ENCODE measurements at regions not wholly inside any gene's neighbourhood (a gene's known extent, or its start where the extent isn't known, plus 50 kb on each side); places are given as distances from the start of the nearest gene placed in this dataset.

DNA sequence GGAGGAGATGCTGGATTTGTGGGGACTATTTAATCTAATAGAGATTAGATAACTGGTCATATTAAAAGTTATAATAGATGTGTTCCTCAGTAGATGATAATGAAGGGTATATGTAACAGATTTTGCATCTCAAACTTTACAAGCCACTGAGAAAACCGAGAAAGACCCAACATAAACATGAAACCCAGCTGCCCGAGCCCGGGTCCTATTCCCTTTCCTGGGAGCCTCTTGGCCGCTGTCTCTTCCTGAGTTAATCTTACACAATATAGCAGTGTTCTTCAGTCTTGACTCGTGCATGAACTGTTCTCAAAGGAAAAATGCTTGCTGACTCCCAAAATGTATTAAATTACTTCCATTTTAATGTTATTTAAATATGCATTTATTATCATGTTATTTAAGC lies 94.5 kb downstream of the COPS8 start (continued):
- TF ChIP-seq, protein P1, sequence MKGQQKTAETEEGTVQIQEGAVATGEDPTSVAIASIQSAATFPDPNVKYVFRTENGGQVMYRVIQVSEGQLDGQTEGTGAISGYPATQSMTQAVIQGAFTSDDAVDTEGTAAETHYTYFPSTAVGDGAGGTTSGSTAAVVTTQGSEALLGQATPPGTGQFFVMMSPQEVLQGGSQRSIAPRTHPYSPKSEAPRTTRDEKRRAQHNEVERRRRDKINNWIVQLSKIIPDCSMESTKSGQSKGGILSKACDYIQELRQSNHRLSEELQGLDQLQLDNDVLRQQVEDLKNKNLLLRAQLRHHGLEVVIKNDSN (IDR thresholded peaks at IDR 0.05; ENCODE audit: borderline replicate concordance, low read depth), result no peak
- TF ChIP-seq CHD2 (IDR thresholded peaks at IDR 0.05; ENCODE audit: low read length, partially characterized antibody) (no peak), SIN3A (IDR thresholded peaks at IDR 0.05; ENCODE audit: borderline replicate concordance, low read depth, low read length) (no peak), NRF1 (IDR thresholded peaks at IDR 0.05; ENCODE audit: low read depth, low read length) (no peak), TEAD4 (IDR thresholded peaks at IDR 0.05; ENCODE audit: borderline replicate concordance, insufficient read depth) (no peak), RCOR1 (IDR thresholded peaks at IDR 0.05; ENCODE audit: low read length) (no peak)

DNA sequence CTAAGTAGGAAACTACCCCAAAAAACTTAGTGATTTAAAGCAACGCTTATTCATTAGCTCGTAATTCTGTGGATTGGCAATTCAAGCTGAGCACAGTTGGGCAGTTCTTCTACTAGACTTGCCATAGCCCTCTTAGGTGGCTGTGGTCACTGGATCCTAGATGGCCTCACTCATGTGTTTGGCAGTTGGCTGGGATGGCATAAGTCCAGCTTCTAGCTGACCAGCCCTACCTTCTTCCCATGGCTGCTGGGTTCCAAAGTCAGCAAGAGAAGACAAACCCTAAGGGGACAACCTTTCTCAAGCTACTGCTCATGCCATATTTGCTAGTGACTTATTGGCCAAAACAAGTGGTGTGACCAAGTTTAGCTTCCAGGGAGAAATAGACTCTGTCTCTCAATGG lies 95.3 kb downstream of the COPS8 start:
- H3K36me3 ChIP-seq (replicated peaks in 1 of 2; ENCODE audit: control insufficient read depth in 1 of 2, insufficient read depth in 2 of 2, low read length in 1 of 2), result no peaks in the 10 kb centered on the region
- H2AFZ ChIP-seq (ENCODE audit: low read depth), result no peak overlapping the region
- DNase-seq, result no peak
- peak overlapping the region in 1 of 2 experiments; percentile 87; a peak in 2 of 4 replicates for H3K27ac ChIP-seq (ENCODE audit: low read depth in 2 of 2, low read length in 1 of 2)
- H3K4me1 ChIP-seq (ENCODE audit: control insufficient read depth in 1 of 2, insufficient read depth in 2 of 2, low read depth in 1 of 2, low read length in 1 of 2), result 0 out of 4 replicates have a peak, but pooled peaks cover 0 to 2% of the 10 kb centered on the region in 2 experiments
- no peak overlapping the region for H3K4me3 ChIP-seq (ENCODE audit: low read depth in 2 of 2, low read length in 1 of 2)
- no peaks in the 10 kb centered on the region for H3K27me3 ChIP-seq (ENCODE audit: insufficient read depth)
- H3F3A ChIP-seq (replicated peaks; ENCODE audit: insufficient read depth), result no peaks in the 10 kb centered on the region
- CTCF ChIA-PET, result interaction anchor here (1.1 to 1.3 kb wide), 2 partner anchors 9 to 391 kb away, joined by 3 read pairs; no protein-coding TSS in a partner anchor
- POLR2A ChIA-PET, result no interaction called here
- H4K20me1 ChIP-seq (ENCODE audit: insufficient read depth), result no peaks in the 10 kb centered on the region
- no peaks in the 10 kb centered on the region for H3K9me3 ChIP-seq
- no peaks in the 10 kb centered on the region for H3K79me2 ChIP-seq (ENCODE audit: insufficient read depth)
- no peaks in the 10 kb centered on the region for H3K9me2 ChIP-seq
- H3K9ac ChIP-seq, result no peak overlapping the region
- 100% methylated on average over 2 of the region's 2 CpGs for WGBS (ENCODE audit: low lambda C conversion rate)
- no peak overlapping the region for H3K4me2 ChIP-seq
- TF ChIP-seq, protein P2, sequence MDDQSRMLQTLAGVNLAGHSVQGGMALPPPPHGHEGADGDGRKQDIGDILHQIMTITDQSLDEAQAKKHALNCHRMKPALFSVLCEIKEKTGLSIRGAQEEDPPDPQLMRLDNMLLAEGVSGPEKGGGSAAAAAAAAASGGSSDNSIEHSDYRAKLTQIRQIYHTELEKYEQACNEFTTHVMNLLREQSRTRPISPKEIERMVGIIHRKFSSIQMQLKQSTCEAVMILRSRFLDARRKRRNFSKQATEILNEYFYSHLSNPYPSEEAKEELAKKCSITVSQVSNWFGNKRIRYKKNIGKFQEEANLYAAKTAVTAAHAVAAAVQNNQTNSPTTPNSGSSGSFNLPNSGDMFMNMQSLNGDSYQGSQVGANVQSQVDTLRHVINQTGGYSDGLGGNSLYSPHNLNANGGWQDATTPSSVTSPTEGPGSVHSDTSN (IDR thresholded peaks at IDR 0.05), result no peak
- no peak for TF ChIP-seq SIN3A (IDR thresholded peaks at IDR 0.05; ENCODE audit: borderline replicate concordance, low read depth, low read length)
- TF ChIP-seq EP300 (IDR thresholded peaks at IDR 0.05; ENCODE audit: borderline replicate concordance in 1 of 2, low read depth in 1 of 2, low read length in 1 of 2), result no peak
- TF ChIP-seq, protein P3, sequence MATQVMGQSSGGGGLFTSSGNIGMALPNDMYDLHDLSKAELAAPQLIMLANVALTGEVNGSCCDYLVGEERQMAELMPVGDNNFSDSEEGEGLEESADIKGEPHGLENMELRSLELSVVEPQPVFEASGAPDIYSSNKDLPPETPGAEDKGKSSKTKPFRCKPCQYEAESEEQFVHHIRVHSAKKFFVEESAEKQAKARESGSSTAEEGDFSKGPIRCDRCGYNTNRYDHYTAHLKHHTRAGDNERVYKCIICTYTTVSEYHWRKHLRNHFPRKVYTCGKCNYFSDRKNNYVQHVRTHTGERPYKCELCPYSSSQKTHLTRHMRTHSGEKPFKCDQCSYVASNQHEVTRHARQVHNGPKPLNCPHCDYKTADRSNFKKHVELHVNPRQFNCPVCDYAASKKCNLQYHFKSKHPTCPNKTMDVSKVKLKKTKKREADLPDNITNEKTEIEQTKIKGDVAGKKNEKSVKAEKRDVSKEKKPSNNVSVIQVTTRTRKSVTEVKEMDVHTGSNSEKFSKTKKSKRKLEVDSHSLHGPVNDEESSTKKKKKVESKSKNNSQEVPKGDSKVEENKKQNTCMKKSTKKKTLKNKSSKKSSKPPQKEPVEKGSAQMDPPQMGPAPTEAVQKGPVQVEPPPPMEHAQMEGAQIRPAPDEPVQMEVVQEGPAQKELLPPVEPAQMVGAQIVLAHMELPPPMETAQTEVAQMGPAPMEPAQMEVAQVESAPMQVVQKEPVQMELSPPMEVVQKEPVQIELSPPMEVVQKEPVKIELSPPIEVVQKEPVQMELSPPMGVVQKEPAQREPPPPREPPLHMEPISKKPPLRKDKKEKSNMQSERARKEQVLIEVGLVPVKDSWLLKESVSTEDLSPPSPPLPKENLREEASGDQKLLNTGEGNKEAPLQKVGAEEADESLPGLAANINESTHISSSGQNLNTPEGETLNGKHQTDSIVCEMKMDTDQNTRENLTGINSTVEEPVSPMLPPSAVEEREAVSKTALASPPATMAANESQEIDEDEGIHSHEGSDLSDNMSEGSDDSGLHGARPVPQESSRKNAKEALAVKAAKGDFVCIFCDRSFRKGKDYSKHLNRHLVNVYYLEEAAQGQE (IDR thresholded peaks at IDR 0.05; ENCODE audit: low read depth, low read length), result no peak
- no peak for TF ChIP-seq NFIC (IDR thresholded peaks at IDR 0.05; ENCODE audit: borderline replicate concordance)
- TF ChIP-seq, protein P4, sequence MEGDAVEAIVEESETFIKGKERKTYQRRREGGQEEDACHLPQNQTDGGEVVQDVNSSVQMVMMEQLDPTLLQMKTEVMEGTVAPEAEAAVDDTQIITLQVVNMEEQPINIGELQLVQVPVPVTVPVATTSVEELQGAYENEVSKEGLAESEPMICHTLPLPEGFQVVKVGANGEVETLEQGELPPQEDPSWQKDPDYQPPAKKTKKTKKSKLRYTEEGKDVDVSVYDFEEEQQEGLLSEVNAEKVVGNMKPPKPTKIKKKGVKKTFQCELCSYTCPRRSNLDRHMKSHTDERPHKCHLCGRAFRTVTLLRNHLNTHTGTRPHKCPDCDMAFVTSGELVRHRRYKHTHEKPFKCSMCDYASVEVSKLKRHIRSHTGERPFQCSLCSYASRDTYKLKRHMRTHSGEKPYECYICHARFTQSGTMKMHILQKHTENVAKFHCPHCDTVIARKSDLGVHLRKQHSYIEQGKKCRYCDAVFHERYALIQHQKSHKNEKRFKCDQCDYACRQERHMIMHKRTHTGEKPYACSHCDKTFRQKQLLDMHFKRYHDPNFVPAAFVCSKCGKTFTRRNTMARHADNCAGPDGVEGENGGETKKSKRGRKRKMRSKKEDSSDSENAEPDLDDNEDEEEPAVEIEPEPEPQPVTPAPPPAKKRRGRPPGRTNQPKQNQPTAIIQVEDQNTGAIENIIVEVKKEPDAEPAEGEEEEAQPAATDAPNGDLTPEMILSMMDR (IDR thresholded peaks at IDR 0.05), result no peak
- TF ChIP-seq NRF1 (IDR thresholded peaks at IDR 0.05; ENCODE audit: low read depth, low read length), result no peak
- no peak for TF ChIP-seq TCF12 (IDR thresholded peaks at IDR 0.05)
- no peak for TF ChIP-seq RCOR1 (IDR thresholded peaks at IDR 0.05; ENCODE audit: low read length)
- TF ChIP-seq POLR2AphosphoS5 (IDR thresholded peaks at IDR 0.05; ENCODE audit: low read depth, low read length), result no peak
- no peak for TF ChIP-seq GATA2 (CRISPR knock-in tag; IDR thresholded peaks at IDR 0.05)
- TF ChIP-seq, protein P1 (IDR thresholded peaks at IDR 0.05; ENCODE audit: borderline replicate concordance, low read depth), result no peak
- TF ChIP-seq, protein P5, sequence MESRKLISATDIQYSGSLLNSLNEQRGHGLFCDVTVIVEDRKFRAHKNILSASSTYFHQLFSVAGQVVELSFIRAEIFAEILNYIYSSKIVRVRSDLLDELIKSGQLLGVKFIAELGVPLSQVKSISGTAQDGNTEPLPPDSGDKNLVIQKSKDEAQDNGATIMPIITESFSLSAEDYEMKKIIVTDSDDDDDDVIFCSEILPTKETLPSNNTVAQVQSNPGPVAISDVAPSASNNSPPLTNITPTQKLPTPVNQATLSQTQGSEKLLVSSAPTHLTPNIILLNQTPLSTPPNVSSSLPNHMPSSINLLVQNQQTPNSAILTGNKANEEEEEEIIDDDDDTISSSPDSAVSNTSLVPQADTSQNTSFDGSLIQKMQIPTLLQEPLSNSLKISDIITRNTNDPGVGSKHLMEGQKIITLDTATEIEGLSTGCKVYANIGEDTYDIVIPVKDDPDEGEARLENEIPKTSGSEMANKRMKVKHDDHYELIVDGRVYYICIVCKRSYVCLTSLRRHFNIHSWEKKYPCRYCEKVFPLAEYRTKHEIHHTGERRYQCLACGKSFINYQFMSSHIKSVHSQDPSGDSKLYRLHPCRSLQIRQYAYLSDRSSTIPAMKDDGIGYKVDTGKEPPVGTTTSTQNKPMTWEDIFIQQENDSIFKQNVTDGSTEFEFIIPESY (IDR thresholded peaks at IDR 0.05; ENCODE audit: borderline replicate concordance, low read depth), result no peak
